H1 (cell line): ENCODE measurements at regions not wholly inside any gene's neighbourhood (a gene's known extent, or its start where the extent isn't known, plus 50 kb on each side); places are given as distances from the start of the nearest gene placed in this dataset.

Experiments
- FOSL1 ChIP-seq: IDR thresholded peaks from 2 replicates; pipeline ENCODE4 v1.6.1; 2011; ENCODE audit warnings: mild to moderate bottlenecking, low read depth, low read length, moderate library complexity; ENCODE audit not compliant: insufficient read depth
- KDM5A ChIP-seq: fragments of 200-600 bp; IDR thresholded peaks from 2 replicates; pipeline ENCODE4 v1.7.1; 2012; ENCODE audit warnings: mild to moderate bottlenecking, low read length, inconsistent platforms, mixed read lengths
- PHF8 ChIP-seq: fragments of 200-600 bp; sonication (generic); conservative IDR thresholded peaks from 2 replicates; pipeline ENCODE4 v1.7.1; 2012; ENCODE audit warnings: low read depth, mild to moderate bottlenecking, inconsistent platforms, low read length, moderate library complexity
- RFX5 ChIP-seq: IDR thresholded peaks from 2 replicates; pipeline ENCODE4 v1.6.1; 2011; ENCODE audit warnings: low read depth, low read length, improper control_type of control experiment, borderline replicate concordance
- SP2 ChIP-seq: IDR thresholded peaks from 2 replicates; pipeline ENCODE4 v1.6.1; 2012; ENCODE audit warnings: mild to moderate bottlenecking, low read length, inconsistent platforms
- TAF1 ChIP-seq: IDR thresholded peaks from 2 replicates; pipeline ENCODE4 v1.6.1; 2011; ENCODE audit warnings: mild to moderate bottlenecking, low read depth, low read length
- TAF7 ChIP-seq: optimal IDR thresholded peaks from 2 replicates; pipeline ENCODE3; 2011; ENCODE audit warnings: low read depth, mild to moderate bottlenecking, inconsistent platforms, low read length, moderate library complexity, borderline replicate concordance
- TF ChIP-seq, protein P1 (sequence below), 3 experiments: IDR thresholded peaks; 1 replicate in 2 of 3; 2 replicates in 1 of 3; pipeline versions ENCODE4 v1.5.1 to v1.6.1; 2011; ENCODE audit warnings: low read length in 3 of 3, mild to moderate bottlenecking in 3 of 3, inconsistent platforms in 2 of 3, low read depth in 1 of 3, moderate library complexity in 1 of 3; ENCODE audit not compliant: insufficient read depth in 1 of 3; ENCODE audit errors: control extremely low read depth in 1 of 3

DNA sequence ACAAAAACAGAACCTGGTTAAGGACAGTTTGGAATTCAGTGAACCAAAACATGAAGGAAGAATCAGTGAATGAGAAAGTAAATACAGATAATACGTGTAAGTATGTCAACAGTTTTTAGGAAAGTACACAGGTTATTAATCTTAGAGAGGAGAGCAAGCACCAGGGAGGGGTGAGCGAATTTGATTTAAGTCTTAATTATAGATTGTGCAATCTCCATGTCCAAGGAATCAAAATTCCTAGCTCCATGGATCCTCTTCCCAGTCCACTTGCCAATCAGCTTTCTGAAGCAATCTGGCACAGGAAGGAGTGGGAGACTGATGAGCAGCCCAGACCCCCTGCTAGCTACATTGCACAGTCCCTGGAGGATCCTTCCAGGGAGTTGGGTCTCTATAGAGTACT lies 346.4 kb downstream of the SETD4 start:
- TF ChIP-seq, protein P1, sequence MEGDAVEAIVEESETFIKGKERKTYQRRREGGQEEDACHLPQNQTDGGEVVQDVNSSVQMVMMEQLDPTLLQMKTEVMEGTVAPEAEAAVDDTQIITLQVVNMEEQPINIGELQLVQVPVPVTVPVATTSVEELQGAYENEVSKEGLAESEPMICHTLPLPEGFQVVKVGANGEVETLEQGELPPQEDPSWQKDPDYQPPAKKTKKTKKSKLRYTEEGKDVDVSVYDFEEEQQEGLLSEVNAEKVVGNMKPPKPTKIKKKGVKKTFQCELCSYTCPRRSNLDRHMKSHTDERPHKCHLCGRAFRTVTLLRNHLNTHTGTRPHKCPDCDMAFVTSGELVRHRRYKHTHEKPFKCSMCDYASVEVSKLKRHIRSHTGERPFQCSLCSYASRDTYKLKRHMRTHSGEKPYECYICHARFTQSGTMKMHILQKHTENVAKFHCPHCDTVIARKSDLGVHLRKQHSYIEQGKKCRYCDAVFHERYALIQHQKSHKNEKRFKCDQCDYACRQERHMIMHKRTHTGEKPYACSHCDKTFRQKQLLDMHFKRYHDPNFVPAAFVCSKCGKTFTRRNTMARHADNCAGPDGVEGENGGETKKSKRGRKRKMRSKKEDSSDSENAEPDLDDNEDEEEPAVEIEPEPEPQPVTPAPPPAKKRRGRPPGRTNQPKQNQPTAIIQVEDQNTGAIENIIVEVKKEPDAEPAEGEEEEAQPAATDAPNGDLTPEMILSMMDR (IDR thresholded peaks at IDR 0.05; ENCODE audit: control extremely low read depth in 1 of 3, insufficient read depth in 1 of 3, low read depth in 1 of 3, low read length in 3 of 3) = no peak
- no peak for TF ChIP-seq PHF8
- no peak for TF ChIP-seq KDM5A
- no peak for TF ChIP-seq RFX5
- TF ChIP-seq SP2 = no peak
- TF ChIP-seq TAF7 = no peak
- no peak for TF ChIP-seq FOSL1
- no peak for TF ChIP-seq TAF1
